ENCODE measurements at regions not wholly inside any gene's neighbourhood (a gene's known extent, or its start where the extent isn't known, plus 50 kb on each side); places are given as distances from the start of the nearest gene placed in this dataset.

GRCh38 chr15:93862791-93863190 lies 368.6 kb upstream of the MCTP2 start:
- peak; percentile 65 to 86 for DNase-seq (ENCODE audit: low read depth in 1 of 2, low spot score in 1 of 2)
- peak; percentile 89 for TF ChIP-seq SPI1 (IDR thresholded peaks at IDR 0.05; ENCODE audit: borderline replicate concordance, low read depth)
- 0 out of 2 replicates have a peak, but pooled peaks have one; percentile 41 for TF ChIP-seq GABPA (IDR thresholded peaks at IDR 0.05; ENCODE audit: low read depth)
- no peak for TF ChIP-seq REST (IDR thresholded peaks at IDR 0.05; ENCODE audit: insufficient replicate concordance, low read depth)
- TF ChIP-seq CTCF (IDR thresholded peaks at IDR 0.05; ENCODE audit: insufficient read depth, low read length): no peak
- peak; percentile 48; the same call in 1 of the 2 replicates for TF ChIP-seq POLR2AphosphoS5 (IDR thresholded peaks at IDR 0.05; ENCODE audit: low read depth)
- Histone ChIP-seq H3K27ac (replicated peaks) (peak overlapping the region; percentile 64), H3K27me3 (ENCODE audit: insufficient read depth, poor library complexity, severe bottlenecking) (no peaks in the 10 kb centered on the region), H3K4me3 (replicated peaks; ENCODE audit: insufficient read depth, low read length) (no peak overlapping the region; the same call in 1 of the 2 replicates)

- H3K27ac ChIP-seq (replicated peaks): peak overlapping the region; percentile 64
- no peak overlapping the region for H3K4me3 ChIP-seq (replicated peaks; ENCODE audit: insufficient read depth, low read length)
- TF ChIP-seq REST (IDR thresholded peaks at IDR 0.05; ENCODE audit: insufficient replicate concordance, low read depth) (no peak), GABPA (IDR thresholded peaks at IDR 0.05; ENCODE audit: low read depth) (no peak), POLR2AphosphoS5 (IDR thresholded peaks at IDR 0.05; ENCODE audit: low read depth) (no peak), SPI1 (IDR thresholded peaks at IDR 0.05; ENCODE audit: borderline replicate concordance, low read depth) (no peak), CTCF (IDR thresholded peaks at IDR 0.05; ENCODE audit: insufficient read depth, low read length) (no peak)
- DNase-seq (ENCODE audit: low read depth in 1 of 2, low spot score in 1 of 2): peak; percentile 16 to 33
- H3K27me3 ChIP-seq (ENCODE audit: insufficient read depth, poor library complexity, severe bottlenecking): no peaks in the 10 kb centered on the region
Observed at GRCh38 chr15:93861956-93862741, 369.2 kb upstream of the MCTP2 start.

GRCh38 chr15:93861413-93861812 lies 369.9 kb upstream of the MCTP2 start:
- no peak for DNase-seq (ENCODE audit: low read depth in 1 of 2, low spot score in 1 of 2)
- no peaks in the 10 kb centered on the region for H3K27me3 ChIP-seq (ENCODE audit: insufficient read depth, poor library complexity, severe bottlenecking)
- H3K4me3 ChIP-seq (replicated peaks; ENCODE audit: insufficient read depth, low read length): no peak overlapping the region
- H3K27ac ChIP-seq (replicated peaks): no peak overlapping the region
- TF ChIP-seq POLR2AphosphoS5 (IDR thresholded peaks at IDR 0.05; ENCODE audit: low read depth) (no peak), REST (IDR thresholded peaks at IDR 0.05; ENCODE audit: insufficient replicate concordance, low read depth) (no peak), GABPA (IDR thresholded peaks at IDR 0.05; ENCODE audit: low read depth) (no peak), CTCF (IDR thresholded peaks at IDR 0.05; ENCODE audit: insufficient read depth, low read length) (no peak), SPI1 (IDR thresholded peaks at IDR 0.05; ENCODE audit: borderline replicate concordance, low read depth) (no peak)

Data from HL-60 (cell line).